MM.1S (cell line): ENCODE measurements at regions not wholly inside any gene's neighbourhood (a gene's known extent, or its start where the extent isn't known, plus 50 kb on each side); places are given as distances from the start of the nearest gene placed in this dataset.
"Not testable (repeated sequence)": the region's sequence is repeated elsewhere in the genome, so short reads cannot be mapped to it uniquely, and the experiment has no call there.

Experiments used
- DNase-seq: peaks from one replicate; pipeline ENCODE4 v3.0.0-alpha.2; 2015
- H2AFZ ChIP-seq: fragments of 300-600 bp; sonication (generic); 2 replicates; pipeline ENCODE4 v1.6.0; 2016; ENCODE audit warnings: antibody characterized with exemption, low read length
- H3F3A ChIP-seq: fragments of 300-600 bp; sonication (generic); 2 replicates; pipeline ENCODE4 v1.6.1; 2016; ENCODE audit warnings: mild to moderate bottlenecking, antibody characterized with exemption, low read length, moderate library complexity, mixed read lengths; ENCODE audit not compliant: insufficient read depth
- H3K27ac ChIP-seq: fragments of 300-600 bp; sonication (generic); 2 replicates; pipeline ENCODE4 v1.5.1; 2016; ENCODE audit warnings: mild to moderate bottlenecking, low read length
- H3K27me3 ChIP-seq: fragments of 300-600 bp; sonication (generic); replicated peaks from 2 replicates; pipeline ENCODE4 v1.6.0; 2016; ENCODE audit warnings: low read length; ENCODE audit not compliant: insufficient read depth
- H3K36me3 ChIP-seq: fragments of 300-600 bp; sonication (generic); replicated peaks from 2 replicates; pipeline ENCODE4 v1.6.1; 2016; ENCODE audit warnings: mild to moderate bottlenecking, low read length, mixed read lengths; ENCODE audit not compliant: insufficient read depth
- H3K4me1 ChIP-seq: fragments of 300-600 bp; sonication (generic); 2 replicates; pipeline ENCODE4 v1.6.1; 2016; ENCODE audit warnings: low read length, mixed read lengths
- H3K4me2 ChIP-seq: fragments of 300-600 bp; sonication (generic); 2 replicates; pipeline ENCODE4 v1.6.0; 2016; ENCODE audit warnings: low read depth, low read length
- H3K4me3 ChIP-seq: fragments of 300-600 bp; sonication (generic); 2 replicates; pipeline ENCODE4 v1.5.1; 2016; ENCODE audit warnings: low read length, mixed read lengths
- H3K79me2 ChIP-seq: fragments of 300-600 bp; sonication (generic); 2 replicates; pipeline ENCODE4 v1.6.1; 2016; ENCODE audit warnings: mixed run types, low read length, mixed read lengths
- H3K9ac ChIP-seq: fragments of 300-600 bp; sonication (generic); 2 replicates; pipeline ENCODE4 v1.6.1; 2016; ENCODE audit warnings: low read length, mixed read lengths
- H3K9me2 ChIP-seq: fragments of 300-600 bp; sonication (generic); replicated peaks from 2 replicates; pipeline ENCODE4 v1.6.1; 2016; ENCODE audit warnings: mild to moderate bottlenecking, low read length, mixed read lengths; ENCODE audit not compliant: insufficient read depth
- H3K9me3 ChIP-seq: fragments of 300-600 bp; sonication (generic); replicated peaks from 2 replicates; pipeline ENCODE4 v1.6.1; 2016; ENCODE audit warnings: mild to moderate bottlenecking, low read length, mixed read lengths; ENCODE audit not compliant: insufficient read depth
- H4K20me1 ChIP-seq: fragments of 300-600 bp; sonication (generic); 2 replicates; pipeline ENCODE4 v1.6.1; 2016; ENCODE audit warnings: mild to moderate bottlenecking, low read length, moderate library complexity, mixed read lengths; ENCODE audit not compliant: insufficient read depth
- EZH2 ChIP-seq: fragments of 300-600 bp; sonication (generic); optimal IDR thresholded peaks from 2 replicates; pipeline ENCODE3; 2017; ENCODE audit warnings: low read depth, mild to moderate bottlenecking, antibody characterized with exemption, low read length, mixed read lengths
- EZH2phosphoT487 ChIP-seq: fragments of 300-600 bp; sonication (generic); IDR thresholded peaks from 2 replicates; pipeline ENCODE4 v1.6.1; 2018; ENCODE audit warnings: antibody characterized with exemption, low read length
- TF ChIP-seq, protein P1 (sequence below): fragments of 300-600 bp; sonication (generic); IDR thresholded peaks from 2 replicates; pipeline ENCODE4 v1.5.1; 2016; ENCODE audit warnings: antibody characterized with exemption, low read length, mixed read lengths

DNA sequence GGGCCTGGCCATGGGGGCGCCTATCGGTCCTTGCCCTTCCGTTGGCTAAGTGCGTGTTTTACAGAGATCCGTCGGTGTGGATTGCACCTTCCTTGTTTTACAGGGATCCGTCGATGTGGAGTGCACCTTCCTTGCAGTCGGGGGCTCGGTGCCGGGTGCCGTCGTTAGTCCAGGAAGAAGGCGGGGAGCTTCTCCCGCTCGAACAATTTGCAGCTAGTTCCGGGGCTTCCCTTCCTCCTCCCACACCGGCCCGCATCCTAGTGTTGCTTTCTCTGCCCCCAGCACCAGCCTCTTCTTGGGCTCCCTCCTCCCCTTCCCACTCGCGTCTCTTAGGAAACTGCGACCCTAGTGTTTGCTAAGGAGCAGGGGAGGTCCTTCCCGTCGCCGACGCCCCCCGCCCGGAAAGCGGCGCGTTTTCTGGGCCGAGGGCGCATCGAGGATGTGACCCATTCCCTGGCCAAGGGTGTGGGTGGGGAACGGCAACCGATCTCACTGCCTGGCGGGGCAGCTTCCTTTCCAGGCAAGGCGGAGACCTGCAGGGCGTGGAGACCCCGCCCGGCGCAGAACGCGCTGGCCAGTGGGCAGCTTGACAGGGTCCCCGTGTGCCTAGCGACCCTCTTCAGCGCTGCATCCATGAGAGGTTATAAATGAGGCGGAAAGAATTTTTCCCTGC is 75.7 kb upstream of the ZNF91 start:
- H3K36me3 ChIP-seq, result no peaks in the 10 kb centered on the region
- no peaks in the 10 kb centered on the region for H3K79me2 ChIP-seq
- no peak overlapping the region for H3K27ac ChIP-seq
- H2AFZ ChIP-seq, result no peak overlapping the region
- no peaks in the 10 kb centered on the region for H3K9me2 ChIP-seq
- no peak overlapping the region for H3K4me3 ChIP-seq
- no peaks in the 10 kb centered on the region for H3K27me3 ChIP-seq
- no peak for DNase-seq
- H3K4me2 ChIP-seq, result no peak overlapping the region
- TF ChIP-seq EZH2 (no peak), EZH2phosphoT487 (no peak)
- TF ChIP-seq, protein P1, sequence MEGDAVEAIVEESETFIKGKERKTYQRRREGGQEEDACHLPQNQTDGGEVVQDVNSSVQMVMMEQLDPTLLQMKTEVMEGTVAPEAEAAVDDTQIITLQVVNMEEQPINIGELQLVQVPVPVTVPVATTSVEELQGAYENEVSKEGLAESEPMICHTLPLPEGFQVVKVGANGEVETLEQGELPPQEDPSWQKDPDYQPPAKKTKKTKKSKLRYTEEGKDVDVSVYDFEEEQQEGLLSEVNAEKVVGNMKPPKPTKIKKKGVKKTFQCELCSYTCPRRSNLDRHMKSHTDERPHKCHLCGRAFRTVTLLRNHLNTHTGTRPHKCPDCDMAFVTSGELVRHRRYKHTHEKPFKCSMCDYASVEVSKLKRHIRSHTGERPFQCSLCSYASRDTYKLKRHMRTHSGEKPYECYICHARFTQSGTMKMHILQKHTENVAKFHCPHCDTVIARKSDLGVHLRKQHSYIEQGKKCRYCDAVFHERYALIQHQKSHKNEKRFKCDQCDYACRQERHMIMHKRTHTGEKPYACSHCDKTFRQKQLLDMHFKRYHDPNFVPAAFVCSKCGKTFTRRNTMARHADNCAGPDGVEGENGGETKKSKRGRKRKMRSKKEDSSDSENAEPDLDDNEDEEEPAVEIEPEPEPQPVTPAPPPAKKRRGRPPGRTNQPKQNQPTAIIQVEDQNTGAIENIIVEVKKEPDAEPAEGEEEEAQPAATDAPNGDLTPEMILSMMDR, result no peak
- H4K20me1 ChIP-seq, result no peaks in the 10 kb centered on the region
- H3K9me3 ChIP-seq, result no peaks in the 10 kb centered on the region
- H3K9ac ChIP-seq, result no peak overlapping the region
- no peaks in the 10 kb centered on the region for H3F3A ChIP-seq
- no peaks in the 10 kb centered on the region for H3K4me1 ChIP-seq

- H3K9me3 ChIP-seq, H2AFZ ChIP-seq, H4K20me1 ChIP-seq, H3K79me2 ChIP-seq, H3F3A ChIP-seq, H3K4me3 ChIP-seq, H3K4me2 ChIP-seq, H3K27ac ChIP-seq, H3K27me3 ChIP-seq, H3K9me2 ChIP-seq, H3K36me3 ChIP-seq, DNase-seq, H3K4me1 ChIP-seq, H3K9ac ChIP-seq: not testable (repeated sequence)
Observed at GRCh38 chr19:23464349-23464748, 69.1 kb upstream of the ZNF91 start.

DNA sequence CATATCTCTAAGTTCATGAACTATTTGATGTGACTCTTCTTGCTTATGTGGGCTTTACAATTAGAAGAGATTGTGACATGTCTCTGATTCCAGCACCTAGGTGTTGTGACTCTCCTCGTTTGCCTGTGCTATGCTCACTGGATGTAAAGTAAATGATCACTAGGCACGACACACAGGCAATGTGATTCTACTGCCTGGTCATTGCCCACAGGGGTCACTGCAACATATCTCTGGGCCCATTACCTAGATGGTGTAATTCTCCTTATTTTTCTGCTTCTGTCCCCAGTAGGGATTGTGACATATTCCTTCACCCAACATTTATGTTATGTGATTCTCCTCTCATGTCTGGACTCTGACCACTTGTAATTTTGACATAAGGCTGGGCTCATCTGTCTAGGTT is 65.8 kb upstream of the ZNF91 start:
- TF ChIP-seq EZH2, result no peak
- TF ChIP-seq, protein P1, result no peak
- no peak for TF ChIP-seq EZH2phosphoT487
- H3K27me3 ChIP-seq, result no peaks in the 10 kb centered on the region
- no peaks in the 10 kb centered on the region for H3K36me3 ChIP-seq
- no peak overlapping the region for H3K4me3 ChIP-seq
- no peak for DNase-seq
- H3K9me2 ChIP-seq, result no peaks in the 10 kb centered on the region
- no peaks in the 10 kb centered on the region for H3F3A ChIP-seq
- H3K4me1 ChIP-seq, result no peaks in the 10 kb centered on the region
- H3K4me2 ChIP-seq, result no peak overlapping the region
- no peaks in the 10 kb centered on the region for H4K20me1 ChIP-seq
- H2AFZ ChIP-seq, result no peak overlapping the region
- H3K9me3 ChIP-seq, result no peaks in the 10 kb centered on the region
- no peak overlapping the region for H3K27ac ChIP-seq
- H3K79me2 ChIP-seq, result no peaks in the 10 kb centered on the region
- H3K9ac ChIP-seq, result no peak overlapping the region

- DNase-seq, result no peak
Observed at GRCh38 chr19:23460656-23461055, 65.4 kb upstream of the ZNF91 start.

More at GRCh38 chr19:23460656-23461055, 65.4 kb upstream of the ZNF91 start:
- no peak overlapping the region for H3K4me3 ChIP-seq
- TF ChIP-seq EZH2phosphoT487, result no peak
- TF ChIP-seq, protein P1, result no peak
- no peaks in the 10 kb centered on the region for H3K4me1 ChIP-seq
- no peak overlapping the region for H2AFZ ChIP-seq
- H3K9ac ChIP-seq, result no peak overlapping the region
- H3K27me3 ChIP-seq, result no peaks in the 10 kb centered on the region
- no peak overlapping the region for H3K4me2 ChIP-seq
- H3F3A ChIP-seq, result no peaks in the 10 kb centered on the region
- no peaks in the 10 kb centered on the region for H3K9me2 ChIP-seq
- H3K27ac ChIP-seq, result no peak overlapping the region
- no peaks in the 10 kb centered on the region for H3K9me3 ChIP-seq
- H3K36me3 ChIP-seq, result no peaks in the 10 kb centered on the region
- H4K20me1 ChIP-seq, result no peaks in the 10 kb centered on the region
- H3K79me2 ChIP-seq, result no peaks in the 10 kb centered on the region
